ENCODE measurements at regions not wholly inside any gene's neighbourhood (a gene's known extent, or its start where the extent isn't known, plus 50 kb on each side); places are given as distances from the start of the nearest gene placed in this dataset.
"Not testable (repeated sequence)": the region's sequence is repeated elsewhere in the genome, so short reads cannot be mapped to it uniquely, and the experiment has no call there.

- Histone ChIP-seq H3K4me2 (ENCODE audit: low read length) (no peak overlapping the region), H3K9ac (ENCODE audit: low read depth, low read length) (no peak overlapping the region), H3K36me3 (ENCODE audit: insufficient read depth, low read length) (no peaks in the 10 kb centered on the region), H3K27me3 (ENCODE audit: control insufficient read depth, insufficient read depth, low read length) (no peaks in the 10 kb centered on the region), H3K4me1 (ENCODE audit: control insufficient read depth, insufficient read depth, low read length) (no peaks in the 10 kb centered on the region), H3K9me3 (replicated peaks; ENCODE audit: low read length) (no peaks in the 10 kb centered on the region), H3K4me3 (ENCODE audit: low read length) (no peak overlapping the region)
These were observed 1010.4 kb downstream of the TLE1 start for GRCh38 chr9:80678906-80679305.

- H3K4me1 ChIP-seq (ENCODE audit: control insufficient read depth, insufficient read depth, low read length), result no peaks in the 10 kb centered on the region
- no peak overlapping the region for H3K4me3 ChIP-seq (ENCODE audit: low read length)
- no peak overlapping the region for H3K4me2 ChIP-seq (ENCODE audit: low read length)
These were observed 1015.9 kb downstream of the TLE1 start for GRCh38 chr9:80673496-80673895.

GRCh38 chr9:80665479-80665878 is 1023.9 kb downstream of the TLE1 start:
- H3K4me3 ChIP-seq (ENCODE audit: low read length), result no peak overlapping the region
- no peak overlapping the region for H3K4me2 ChIP-seq (ENCODE audit: low read length)
- H3K36me3 ChIP-seq (ENCODE audit: insufficient read depth, low read length), result no peaks in the 10 kb centered on the region
- H3K4me1 ChIP-seq (ENCODE audit: control insufficient read depth, insufficient read depth, low read length), result no peaks in the 10 kb centered on the region
- peaks cover 12% of the 10 kb centered on the region for H3K9me3 ChIP-seq (replicated peaks; ENCODE audit: low read length)
- no peak overlapping the region for H3K9ac ChIP-seq (ENCODE audit: low read depth, low read length)
- no peaks in the 10 kb centered on the region for H3K27me3 ChIP-seq (ENCODE audit: control insufficient read depth, insufficient read depth, low read length)

More at GRCh38 chr9:80673496-80673895, 1015.9 kb downstream of the TLE1 start:
- no peaks in the 10 kb centered on the region for H3K36me3 ChIP-seq (ENCODE audit: insufficient read depth, low read length)
- H3K9me3 ChIP-seq (replicated peaks; ENCODE audit: low read length), result peaks cover 13% of the 10 kb centered on the region
- no peak overlapping the region for H3K9ac ChIP-seq (ENCODE audit: low read depth, low read length)
- H3K27me3 ChIP-seq (ENCODE audit: control insufficient read depth, insufficient read depth, low read length), result no peaks in the 10 kb centered on the region

- H3K9ac ChIP-seq (ENCODE audit: low read depth, low read length), result no peak overlapping the region
- H3K27me3 ChIP-seq (ENCODE audit: control insufficient read depth, insufficient read depth, low read length), result no peaks in the 10 kb centered on the region
- no peak overlapping the region for H3K4me2 ChIP-seq (ENCODE audit: low read length)
- H3K4me1 ChIP-seq (ENCODE audit: control insufficient read depth, insufficient read depth, low read length), result no peaks in the 10 kb centered on the region
- peaks cover 3% of the 10 kb centered on the region for H3K9me3 ChIP-seq (replicated peaks; ENCODE audit: low read length)
- no peak overlapping the region for H3K4me3 ChIP-seq (ENCODE audit: low read length)
- H3K36me3 ChIP-seq (ENCODE audit: insufficient read depth, low read length), result no peaks in the 10 kb centered on the region
These were observed 1024.8 kb downstream of the TLE1 start for GRCh38 chr9:80664327-80665210.

GRCh38 chr9:80659751-80660150 is 1029.6 kb downstream of the TLE1 start:
- not testable (repeated sequence) for H3K4me3 ChIP-seq (ENCODE audit: low read length); H3K27me3 ChIP-seq (ENCODE audit: control insufficient read depth, insufficient read depth, low read length); H3K4me2 ChIP-seq (ENCODE audit: low read length); H3K9me3 ChIP-seq (replicated peaks; ENCODE audit: low read length); H3K36me3 ChIP-seq (ENCODE audit: insufficient read depth, low read length); H3K4me1 ChIP-seq (ENCODE audit: control insufficient read depth, insufficient read depth, low read length); H3K9ac ChIP-seq (ENCODE audit: low read depth, low read length)

- no peaks in the 10 kb centered on the region for H3K27me3 ChIP-seq (ENCODE audit: control insufficient read depth, insufficient read depth, low read length)
- H3K4me2 ChIP-seq (ENCODE audit: low read length), result no peak overlapping the region
- H3K4me1 ChIP-seq (ENCODE audit: control insufficient read depth, insufficient read depth, low read length), result peaks cover 26% of the 10 kb centered on the region
These were observed 1038.3 kb downstream of the TLE1 start for GRCh38 chr9:80651044-80651443.

GRCh38 chr9:80649496-80649895 is 1039.9 kb downstream of the TLE1 start:
- Histone ChIP-seq H3K4me1 (ENCODE audit: control insufficient read depth, insufficient read depth, low read length) (peaks cover 26% of the 10 kb centered on the region), H3K36me3 (ENCODE audit: insufficient read depth, low read length) (no peaks in the 10 kb centered on the region), H3K4me3 (ENCODE audit: low read length) (no peak overlapping the region), H3K4me2 (ENCODE audit: low read length) (no peak overlapping the region), H3K27me3 (ENCODE audit: control insufficient read depth, insufficient read depth, low read length) (no peaks in the 10 kb centered on the region), H3K9me3 (replicated peaks; ENCODE audit: low read length) (no peaks in the 10 kb centered on the region), H3K9ac (ENCODE audit: low read depth, low read length) (no peak overlapping the region)

More at GRCh38 chr9:80651044-80651443, 1038.3 kb downstream of the TLE1 start:
- no peaks in the 10 kb centered on the region for H3K36me3 ChIP-seq (ENCODE audit: insufficient read depth, low read length)
- H3K4me3 ChIP-seq (ENCODE audit: low read length), result no peak overlapping the region
- H3K9me3 ChIP-seq (replicated peaks; ENCODE audit: low read length), result no peaks in the 10 kb centered on the region
- H3K9ac ChIP-seq (ENCODE audit: low read depth, low read length), result no peak overlapping the region

- Histone ChIP-seq H3K36me3 (ENCODE audit: insufficient read depth, low read length) (no peaks in the 10 kb centered on the region), H3K4me1 (ENCODE audit: control insufficient read depth, insufficient read depth, low read length) (peaks cover 26% of the 10 kb centered on the region), H3K9ac (ENCODE audit: low read depth, low read length) (no peak overlapping the region), H3K27me3 (ENCODE audit: control insufficient read depth, insufficient read depth, low read length) (no peaks in the 10 kb centered on the region), H3K9me3 (replicated peaks; ENCODE audit: low read length) (no peaks in the 10 kb centered on the region), H3K4me3 (ENCODE audit: low read length) (no peak overlapping the region), H3K4me2 (ENCODE audit: low read length) (no peak overlapping the region)
These were observed 1040.3 kb downstream of the TLE1 start for GRCh38 chr9:80649001-80649420.

GRCh38 chr9:80648336-80648735 is 1041.0 kb downstream of the TLE1 start:
- Histone ChIP-seq H3K36me3 (ENCODE audit: insufficient read depth, low read length) (no peaks in the 10 kb centered on the region), H3K9me3 (replicated peaks; ENCODE audit: low read length) (no peaks in the 10 kb centered on the region), H3K9ac (ENCODE audit: low read depth, low read length) (no peak overlapping the region), H3K4me1 (ENCODE audit: control insufficient read depth, insufficient read depth, low read length) (peaks cover 26% of the 10 kb centered on the region), H3K27me3 (ENCODE audit: control insufficient read depth, insufficient read depth, low read length) (no peaks in the 10 kb centered on the region), H3K4me3 (ENCODE audit: low read length) (no peak overlapping the region), H3K4me2 (ENCODE audit: low read length) (no peak overlapping the region)

- Histone ChIP-seq H3K27me3 (ENCODE audit: control insufficient read depth, insufficient read depth, low read length) (no peaks in the 10 kb centered on the region), H3K4me1 (ENCODE audit: control insufficient read depth, insufficient read depth, low read length) (peaks cover 21% of the 10 kb centered on the region), H3K36me3 (ENCODE audit: insufficient read depth, low read length) (no peaks in the 10 kb centered on the region), H3K4me3 (ENCODE audit: low read length) (no peak overlapping the region), H3K4me2 (ENCODE audit: low read length) (no peak overlapping the region), H3K9me3 (replicated peaks; ENCODE audit: low read length) (no peaks in the 10 kb centered on the region), H3K9ac (ENCODE audit: low read depth, low read length) (no peak overlapping the region)
These were observed 1043.1 kb downstream of the TLE1 start for GRCh38 chr9:80646211-80646610.

GRCh38 chr9:80644044-80644443 is 1045.3 kb downstream of the TLE1 start:
- Histone ChIP-seq H3K9ac (ENCODE audit: low read depth, low read length) (no peak overlapping the region), H3K4me3 (ENCODE audit: low read length) (no peak overlapping the region), H3K4me2 (ENCODE audit: low read length) (no peak overlapping the region), H3K27me3 (ENCODE audit: control insufficient read depth, insufficient read depth, low read length) (no peaks in the 10 kb centered on the region), H3K36me3 (ENCODE audit: insufficient read depth, low read length) (no peaks in the 10 kb centered on the region), H3K9me3 (replicated peaks; ENCODE audit: low read length) (no peaks in the 10 kb centered on the region), H3K4me1 (ENCODE audit: control insufficient read depth, insufficient read depth, low read length) (peaks cover 8% of the 10 kb centered on the region)

- no peaks in the 10 kb centered on the region for H3K27me3 ChIP-seq (ENCODE audit: control insufficient read depth, insufficient read depth, low read length)
- H3K4me3 ChIP-seq (ENCODE audit: low read length), result no peak overlapping the region
- no peak overlapping the region for H3K9ac ChIP-seq (ENCODE audit: low read depth, low read length)
- no peaks in the 10 kb centered on the region for H3K4me1 ChIP-seq (ENCODE audit: control insufficient read depth, insufficient read depth, low read length)
- H3K36me3 ChIP-seq (ENCODE audit: insufficient read depth, low read length), result no peaks in the 10 kb centered on the region
- no peaks in the 10 kb centered on the region for H3K9me3 ChIP-seq (replicated peaks; ENCODE audit: low read length)
- no peak overlapping the region for H3K4me2 ChIP-seq (ENCODE audit: low read length)
These were observed 1054.3 kb downstream of the TLE1 start for GRCh38 chr9:80635065-80635464.
